Mesothelial cell of epicardium (in vitro differentiated cells): ENCODE measurements at regions not wholly inside any gene's neighbourhood (a gene's known extent, or its start where the extent isn't known, plus 50 kb on each side); places are given as distances from the start of the nearest gene placed in this dataset.

Source experiments
- DNase-seq, 2 experiments: peaks; one replicate each; pipeline ENCODE4 v3.0.0; 2021; ENCODE audit warnings: low spot score in 2 of 2; ENCODE audit not compliant: unreplicated experiment in 2 of 2
- H3K27ac Mint-ChIP-seq: 2 replicates; pipeline ENCODE4 v1.8.0; 2021; ENCODE audit warnings: mixed read lengths
- H3K27me3 Mint-ChIP-seq: 2 replicates; pipeline ENCODE4 v1.8.0; 2021; ENCODE audit warnings: low read depth, mixed read lengths
- H3K36me3 Mint-ChIP-seq: 2 replicates; pipeline ENCODE4 v1.8.0; 2021; ENCODE audit warnings: mixed read lengths
- H3K4me1 Mint-ChIP-seq: 2 replicates; pipeline ENCODE4 v1.8.0; 2021; ENCODE audit warnings: mixed read lengths
- H3K4me3 Mint-ChIP-seq: 2 replicates; pipeline ENCODE4 v1.8.0; 2021; ENCODE audit warnings: mild to moderate bottlenecking, moderate library complexity, mixed read lengths
- H3K9me3 Mint-ChIP-seq: 2 replicates; pipeline ENCODE4 v1.8.0; 2021; ENCODE audit warnings: mixed read lengths
- CTCF ChIP-seq: fragments of 200-600 bp; sonication (generic); IDR thresholded peaks from one replicate; pipeline ENCODE4 v1.5.0; 2021; ENCODE audit warnings: antibody characterized with exemption; ENCODE audit not compliant: unreplicated experiment

GRCh38 chr1:65527190-65527589 is 106.7 kb downstream of the LEPR start:
- Mint-ChIP-seq H3K4me3 (no peak overlapping the region), H3K4me1 (peaks cover 22% of the 10 kb centered on the region), H3K36me3 (peaks cover 2% of the 10 kb centered on the region), H3K27me3 (peaks cover 70% of the 10 kb centered on the region), H3K27ac (no peak overlapping the region), H3K9me3 (peaks cover 6% of the 10 kb centered on the region)
- DNase-seq = no peak
- TF ChIP-seq CTCF = no peak

GRCh38 chr1:65527707-65528503 is 107.4 kb downstream of the LEPR start:
- Mint-ChIP-seq H3K27me3 (peaks cover 63% of the 10 kb centered on the region), H3K4me1 (peaks cover 22% of the 10 kb centered on the region)
- DNase-seq = no peak

GRCh38 chr1:65531972-65532570 is 111.6 kb downstream of the LEPR start:
- H3K4me1 Mint-ChIP-seq = peaks cover 9% of the 10 kb centered on the region
- peaks cover 31% of the 10 kb centered on the region for H3K9me3 Mint-ChIP-seq
- no peak overlapping the region for H3K27ac Mint-ChIP-seq
- peaks cover 2% of the 10 kb centered on the region for H3K36me3 Mint-ChIP-seq
- DNase-seq = no peak
- no peak overlapping the region for H3K4me3 Mint-ChIP-seq
- no peak for TF ChIP-seq CTCF
- peaks cover 25% of the 10 kb centered on the region for H3K27me3 Mint-ChIP-seq

More at GRCh38 chr1:65527707-65528503, 107.4 kb downstream of the LEPR start:
- Mint-ChIP-seq H3K9me3 (peaks cover 13% of the 10 kb centered on the region), H3K27ac (no peak overlapping the region), H3K36me3 (peaks cover 2% of the 10 kb centered on the region), H3K4me3 (no peak overlapping the region)
- peak; percentile 61 for TF ChIP-seq CTCF

- H3K4me3 Mint-ChIP-seq = no peak overlapping the region
- no peak for DNase-seq
Observed at GRCh38 chr1:65535981-65536380, 115.5 kb downstream of the LEPR start.

GRCh38 chr1:65538086-65538485 is 117.6 kb downstream of the LEPR start:
- Mint-ChIP-seq H3K27me3 (no peaks in the 10 kb centered on the region), H3K4me3 (no peak overlapping the region), H3K36me3 (no peaks in the 10 kb centered on the region), H3K4me1 (peaks cover 12% of the 10 kb centered on the region), H3K9me3 (peaks cover 19% of the 10 kb centered on the region), H3K27ac (no peak overlapping the region)
- no peak for DNase-seq
- TF ChIP-seq CTCF = no peak

More at GRCh38 chr1:65535981-65536380, 115.5 kb downstream of the LEPR start:
- Mint-ChIP-seq H3K36me3 (peaks cover 2% of the 10 kb centered on the region), H3K4me1 (peaks cover 12% of the 10 kb centered on the region), H3K27me3 (peaks cover 1% of the 10 kb centered on the region), H3K9me3 (peaks cover 31% of the 10 kb centered on the region), H3K27ac (no peak overlapping the region)
- TF ChIP-seq CTCF = no peak
